ENCODE measurements at regions not wholly inside any gene's neighbourhood (a gene's known extent, or its start where the extent isn't known, plus 50 kb on each side); places are given as distances from the start of the nearest gene placed in this dataset.

- in situ Hi-C loops (cut with HindIII; ENCODE audit: low pct_ligation_motif_present, low sequenced_read_pairs) = no loop called here
- TF ChIP-seq CTCF (IDR thresholded peaks at IDR 0.05; ENCODE audit: low read depth, low read length, missing control alignments) = no peak
- no peak for DNase-seq
- Histone ChIP-seq H3K4me3 (ENCODE audit: low read depth, low read length) (no peak overlapping the region), H3K27ac (no peak overlapping the region), H3K36me3 (replicated peaks) (no peaks in the 10 kb centered on the region), H3K27me3 (replicated peaks) (no peaks in the 10 kb centered on the region)
These were observed 55.2 kb downstream of the IRX2 start for GRCh38 chr5:2696156-2696807.

GRCh38 chr5:2695200-2695891 lies 56.1 kb downstream of the IRX2 start:
- in situ Hi-C loops (cut with HindIII; ENCODE audit: low pct_ligation_motif_present, low sequenced_read_pairs) = no loop called here
- TF ChIP-seq CTCF (IDR thresholded peaks at IDR 0.05; ENCODE audit: low read depth, low read length, missing control alignments) = no peak
- Histone ChIP-seq H3K4me3 (ENCODE audit: low read depth, low read length) (no peak overlapping the region), H3K27me3 (replicated peaks) (no peaks in the 10 kb centered on the region), H3K36me3 (replicated peaks) (no peaks in the 10 kb centered on the region), H3K27ac (no peak overlapping the region)
- DNase-seq = no peak

- in situ Hi-C loops (cut with HindIII; ENCODE audit: low pct_ligation_motif_present, low sequenced_read_pairs) = no loop called here
- no peaks in the 10 kb centered on the region for H3K36me3 ChIP-seq (replicated peaks)
These were observed 59.9 kb downstream of the IRX2 start for GRCh38 chr5:2691530-2691929.

GRCh38 chr5:2690293-2690692 lies 61.2 kb downstream of the IRX2 start:
- Histone ChIP-seq H3K4me3 (ENCODE audit: low read depth, low read length) (no peak overlapping the region), H3K27me3 (replicated peaks) (no peaks in the 10 kb centered on the region), H3K27ac (no peak overlapping the region), H3K36me3 (replicated peaks) (no peaks in the 10 kb centered on the region)
- no peak for TF ChIP-seq CTCF (IDR thresholded peaks at IDR 0.05; ENCODE audit: low read depth, low read length, missing control alignments)
- in situ Hi-C loops (cut with HindIII; ENCODE audit: low pct_ligation_motif_present, low sequenced_read_pairs) = no loop called here
- no peak for DNase-seq

More at GRCh38 chr5:2691530-2691929, 59.9 kb downstream of the IRX2 start:
- TF ChIP-seq CTCF (IDR thresholded peaks at IDR 0.05; ENCODE audit: low read depth, low read length, missing control alignments) = no peak
- no peak overlapping the region for H3K27ac ChIP-seq
- no peak for DNase-seq
- no peak overlapping the region for H3K4me3 ChIP-seq (ENCODE audit: low read depth, low read length)
- H3K27me3 ChIP-seq (replicated peaks) = no peaks in the 10 kb centered on the region

GRCh38 chr5:2688586-2688985 lies 62.9 kb downstream of the IRX2 start:
- in situ Hi-C loops (cut with HindIII; ENCODE audit: low pct_ligation_motif_present, low sequenced_read_pairs) = no loop called here
- no peaks in the 10 kb centered on the region for H3K27me3 ChIP-seq (replicated peaks)
- H3K4me3 ChIP-seq (ENCODE audit: low read depth, low read length) = no peak overlapping the region

More at GRCh38 chr5:2688586-2688985, 62.9 kb downstream of the IRX2 start:
- DNase-seq = no peak
- no peak for TF ChIP-seq CTCF (IDR thresholded peaks at IDR 0.05; ENCODE audit: low read depth, low read length, missing control alignments)
- Histone ChIP-seq H3K36me3 (replicated peaks) (no peaks in the 10 kb centered on the region), H3K27ac (no peak overlapping the region)

Data from brain microvascular endothelial cell (primary cell).